HG02642 (cell line): ENCODE measurements at regions not wholly inside any gene's neighbourhood (a gene's known extent, or its start where the extent isn't known, plus 50 kb on each side); places are given as distances from the start of the nearest gene placed in this dataset.

Source experiments
- ATAC-seq: cut with Tn5 transposase; IDR thresholded peaks from one replicate; pipeline ENCODE4 v1.9.1; 2021; ENCODE audit warnings: mild to moderate bottlenecking; ENCODE audit not compliant: unreplicated experiment, poor library complexity

DNA sequence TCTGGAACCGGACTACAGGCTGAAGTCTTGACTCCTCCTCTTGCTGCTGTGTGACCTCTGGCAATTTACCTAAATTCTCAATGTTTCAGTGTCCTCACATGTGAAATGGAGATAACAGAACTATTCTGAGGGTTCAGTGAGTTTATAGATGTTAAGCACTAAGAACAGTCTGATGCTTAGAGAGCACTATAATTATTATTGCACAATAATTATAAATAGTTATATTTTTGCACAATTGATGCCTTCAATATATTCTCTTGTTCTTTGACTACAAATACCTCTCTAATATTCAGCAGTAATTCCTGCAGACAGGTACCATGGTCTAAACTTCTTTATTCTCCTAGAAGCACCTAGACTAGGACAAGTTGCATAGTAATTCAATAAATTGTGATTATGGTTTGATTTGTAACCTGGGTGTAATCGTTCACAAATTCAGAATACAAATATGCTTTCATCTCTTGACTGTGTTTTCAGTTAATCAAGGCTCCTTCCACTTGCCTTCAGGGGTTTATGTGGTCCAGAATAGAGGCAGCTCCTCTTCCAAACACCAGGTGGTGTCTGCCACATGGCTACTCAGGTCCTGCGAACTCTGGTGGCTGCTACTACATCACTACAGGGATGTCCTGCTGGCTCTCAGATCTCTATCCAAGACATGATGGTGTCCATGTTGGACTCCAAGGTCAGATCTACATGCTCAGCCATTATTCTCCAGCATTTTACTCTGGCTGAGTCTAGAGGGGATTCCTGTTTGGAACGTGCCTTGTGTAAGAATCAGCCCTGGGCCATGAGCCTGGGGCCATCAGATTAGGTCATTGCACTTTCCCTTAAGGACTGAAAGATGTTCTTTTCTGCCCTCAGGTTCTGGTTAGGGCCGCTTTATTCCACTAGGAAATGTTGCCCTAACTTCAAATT, 103.4 kb downstream of the QRFPR start:
- peak; percentile 44 for ATAC-seq

DNA sequence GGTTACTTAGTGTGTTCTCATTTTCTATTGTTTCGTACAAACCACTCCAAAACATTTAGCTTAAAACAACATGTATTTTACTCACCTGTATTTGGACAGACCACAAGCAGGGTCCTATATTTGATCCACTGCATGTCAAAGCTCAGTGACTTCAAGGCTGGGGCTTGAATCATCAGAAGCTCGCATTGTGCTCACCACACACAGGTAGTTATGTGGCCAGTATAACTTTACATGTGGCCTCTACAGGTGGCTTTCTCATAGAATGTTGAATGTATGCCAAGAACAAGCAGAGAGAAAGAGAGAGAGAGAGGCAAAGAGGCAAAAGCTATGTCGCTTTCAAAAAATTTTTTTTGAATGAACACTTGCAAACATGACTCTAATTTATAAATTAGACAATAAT, 107.6 kb downstream of the QRFPR start:
- ATAC-seq: no peak

DNA sequence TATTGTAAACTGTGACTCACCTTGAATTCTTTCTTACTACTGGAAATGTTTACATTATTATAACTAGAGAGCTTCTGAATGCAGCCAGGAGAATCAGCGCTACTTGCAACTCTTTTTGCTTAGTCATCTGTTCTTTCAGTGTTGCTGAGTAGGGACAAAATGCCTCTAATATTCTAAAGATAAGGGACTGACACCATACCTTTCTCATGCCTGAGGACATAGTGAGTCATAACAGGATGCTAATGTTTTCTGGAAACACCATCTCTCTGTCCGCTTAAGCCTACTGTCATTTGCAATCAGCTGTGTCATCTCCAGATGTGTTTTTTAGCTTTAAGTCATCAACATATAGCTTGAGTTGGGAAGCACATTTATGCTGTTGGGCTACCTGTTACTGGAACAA, 108.3 kb downstream of the QRFPR start:
- ATAC-seq: peak; percentile 87

DNA sequence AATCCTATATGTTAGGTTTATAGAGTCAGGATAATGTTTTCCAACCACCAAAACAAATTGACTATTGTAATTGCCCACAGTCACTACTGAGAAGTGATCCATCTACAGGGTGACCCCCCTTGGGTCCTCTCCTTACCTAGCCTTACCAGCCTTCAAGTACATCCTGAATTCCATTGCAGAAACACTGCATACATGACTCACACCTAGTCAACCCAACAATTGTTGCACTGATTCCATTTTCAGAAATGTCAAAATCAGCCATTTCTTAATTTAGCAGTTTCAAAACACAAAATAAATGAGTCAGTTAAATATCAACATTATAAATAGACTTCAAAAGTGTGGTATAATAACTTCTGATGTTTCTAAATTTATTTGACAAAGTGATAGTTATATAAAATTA, 106.3 kb upstream of the TNIP3 start:
- ATAC-seq: no peak

DNA sequence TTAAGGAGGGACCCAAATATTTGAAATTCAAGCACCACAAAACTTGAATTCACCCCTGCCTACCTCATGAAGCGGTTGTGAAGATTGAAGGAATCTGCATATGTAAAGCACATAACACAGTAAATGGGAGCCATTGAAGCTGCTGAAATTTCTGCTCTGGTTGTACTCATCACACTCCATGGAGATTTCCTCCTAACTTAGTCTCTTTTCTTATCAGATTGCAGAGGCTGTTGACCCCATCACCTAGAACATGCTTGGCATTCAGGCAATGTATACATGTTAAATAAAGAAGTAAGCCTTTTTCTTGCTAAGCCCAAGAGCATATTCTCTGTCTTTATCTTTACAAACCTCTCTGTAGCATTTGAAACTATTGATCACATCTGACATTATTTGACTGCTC, 104.9 kb upstream of the TNIP3 start:
- ATAC-seq: no peak

DNA sequence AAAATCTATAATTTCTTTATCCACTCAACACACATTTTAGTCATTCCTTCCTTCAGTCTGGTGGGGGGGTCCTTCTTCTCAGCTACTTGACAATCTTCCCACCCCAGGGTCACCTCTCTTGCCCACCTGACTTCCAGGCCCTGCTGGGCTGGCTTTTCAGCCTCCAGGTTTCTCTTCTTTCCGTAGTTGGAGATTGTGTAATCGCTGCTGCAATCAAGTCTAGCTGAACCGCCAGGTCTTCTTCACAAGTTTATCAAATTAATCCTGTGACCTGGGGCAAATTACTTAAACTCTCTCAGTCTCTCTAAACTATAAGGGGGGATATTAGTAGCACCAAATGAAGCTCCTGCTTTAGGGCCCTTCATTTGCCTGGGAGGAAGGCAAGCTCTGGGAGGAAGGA, 102.9 kb upstream of the TNIP3 start:
- ATAC-seq: no peak

DNA sequence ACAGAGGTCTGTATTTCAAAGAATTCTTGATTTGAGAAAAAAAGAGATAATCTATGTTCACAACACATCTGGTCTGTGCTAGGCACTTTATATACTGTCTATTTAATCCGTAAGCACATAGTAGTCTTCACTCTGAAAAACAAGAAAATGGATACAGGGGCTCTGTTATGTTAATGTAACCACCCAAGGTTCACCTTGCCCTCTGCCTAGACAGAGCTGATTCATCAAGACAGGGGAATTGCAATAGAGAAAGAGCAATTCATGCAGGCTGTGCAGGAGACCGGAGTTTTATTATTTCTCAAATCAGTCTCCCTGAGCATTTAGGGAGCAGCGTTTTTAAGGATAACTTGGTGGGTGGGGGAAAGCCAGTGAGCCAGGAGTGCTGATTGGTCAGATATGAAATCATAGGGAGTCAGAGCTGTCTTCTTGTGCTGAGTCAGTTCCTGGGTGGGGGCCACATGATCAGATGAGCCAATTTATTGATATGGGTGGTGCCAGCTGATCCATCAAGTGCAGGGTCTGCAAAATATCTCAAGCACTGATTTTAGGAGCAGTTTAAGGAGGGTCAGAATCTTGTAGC, 92.9 kb upstream of the TNIP3 start:
- ATAC-seq: peak; percentile 5

DNA sequence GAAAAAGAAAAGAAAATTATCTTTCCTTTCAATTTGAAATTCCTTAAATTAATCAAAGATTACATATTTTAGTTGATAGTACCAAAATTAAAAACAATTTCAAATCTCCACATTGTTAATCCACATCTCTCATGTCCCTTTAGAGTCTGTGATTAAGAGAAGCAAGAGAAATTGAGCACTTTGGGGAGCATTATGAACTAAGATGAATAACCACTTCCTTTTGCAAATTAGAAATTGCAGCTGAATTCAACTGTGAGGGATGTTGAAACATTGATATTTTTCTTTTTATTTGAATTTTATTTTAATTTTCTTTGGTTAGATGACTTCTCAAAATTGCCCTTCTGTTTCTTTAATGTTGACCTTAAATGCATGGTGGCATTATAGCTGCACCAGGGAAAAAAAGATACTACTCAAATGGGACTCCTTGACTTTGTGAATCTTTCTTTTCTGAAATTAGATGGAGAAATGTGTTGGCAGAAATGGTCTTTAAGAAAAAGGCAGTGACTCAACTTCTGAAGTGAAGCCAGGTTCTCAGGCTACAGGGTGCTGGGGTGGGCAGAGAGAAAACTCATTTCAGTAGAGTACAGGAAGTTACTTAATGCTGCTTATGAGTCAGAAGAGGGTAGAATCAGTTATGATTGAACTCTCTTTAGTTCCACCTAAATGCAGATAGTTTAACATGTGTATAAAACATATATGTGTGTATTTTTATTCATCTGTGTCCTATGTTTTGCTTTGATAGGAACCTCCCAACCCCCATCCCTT, 92.0 kb upstream of the TNIP3 start:
- peak; percentile 98 for ATAC-seq

DNA sequence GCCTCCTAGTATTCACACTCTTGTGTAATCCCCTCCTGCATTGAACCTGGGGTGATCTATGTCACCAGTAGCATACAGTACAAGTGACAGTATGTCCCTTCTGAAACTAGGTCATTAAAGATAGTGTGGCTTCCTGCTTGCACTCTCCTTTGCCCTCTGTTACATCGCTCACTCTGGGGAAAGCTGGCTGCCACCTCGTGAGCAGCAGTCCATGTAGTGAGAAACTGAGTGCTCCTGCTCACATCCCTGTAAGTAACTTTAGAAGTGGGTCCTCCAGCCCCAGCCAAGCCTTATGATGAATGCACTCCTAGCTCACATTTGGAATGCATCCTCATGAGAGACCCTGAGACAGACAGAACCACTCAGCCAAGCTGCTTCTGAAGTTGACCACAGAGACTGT, 89.8 kb upstream of the TNIP3 start:
- no peak for ATAC-seq

DNA sequence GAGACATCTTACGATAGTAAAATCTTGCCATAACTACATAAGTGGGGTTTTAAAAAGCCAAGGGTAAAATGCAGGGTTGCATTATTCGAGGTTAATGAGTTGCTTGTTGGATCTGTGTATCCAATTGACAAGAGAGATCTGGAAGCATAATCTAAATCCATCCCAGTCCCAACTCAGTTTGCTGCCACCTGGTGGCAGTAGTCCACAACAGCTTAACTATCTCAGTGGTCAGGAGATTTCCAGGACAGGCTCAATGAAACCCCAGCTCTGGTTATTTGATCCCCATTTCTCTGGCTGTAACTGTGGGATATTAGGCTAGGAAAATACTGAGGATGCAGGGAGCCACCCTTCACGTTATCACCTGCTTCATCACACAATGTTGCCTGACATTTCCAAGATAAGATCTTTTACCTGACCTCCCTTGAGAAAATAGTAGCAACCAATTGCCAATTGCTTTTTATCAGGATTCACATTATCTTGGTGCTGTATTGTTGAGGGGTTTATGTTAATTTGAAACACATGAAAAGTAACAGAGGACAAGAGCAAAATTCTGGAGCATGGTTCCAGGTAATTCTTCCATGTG, 88.2 kb upstream of the TNIP3 start:
- peak; percentile 46 for ATAC-seq

DNA sequence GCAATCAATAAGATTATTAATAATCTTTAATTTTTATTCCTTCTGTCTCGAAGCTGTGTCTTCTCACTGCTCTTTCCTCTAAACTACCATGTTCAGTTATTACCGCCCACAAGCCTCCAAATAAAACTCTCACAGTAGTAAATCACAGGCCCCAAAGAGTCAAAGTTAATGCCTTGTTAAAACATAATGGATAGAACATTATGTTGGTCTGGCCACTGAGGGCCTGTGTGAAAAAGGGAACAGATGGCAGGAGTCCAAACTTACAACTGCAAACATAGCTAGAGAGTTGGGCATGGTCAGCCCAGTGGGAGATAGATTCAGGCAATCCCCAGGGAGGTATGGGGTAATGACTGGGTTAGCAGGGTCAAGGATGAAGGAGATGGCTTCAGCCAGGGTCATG, 84.6 kb upstream of the TNIP3 start:
- no peak for ATAC-seq

DNA sequence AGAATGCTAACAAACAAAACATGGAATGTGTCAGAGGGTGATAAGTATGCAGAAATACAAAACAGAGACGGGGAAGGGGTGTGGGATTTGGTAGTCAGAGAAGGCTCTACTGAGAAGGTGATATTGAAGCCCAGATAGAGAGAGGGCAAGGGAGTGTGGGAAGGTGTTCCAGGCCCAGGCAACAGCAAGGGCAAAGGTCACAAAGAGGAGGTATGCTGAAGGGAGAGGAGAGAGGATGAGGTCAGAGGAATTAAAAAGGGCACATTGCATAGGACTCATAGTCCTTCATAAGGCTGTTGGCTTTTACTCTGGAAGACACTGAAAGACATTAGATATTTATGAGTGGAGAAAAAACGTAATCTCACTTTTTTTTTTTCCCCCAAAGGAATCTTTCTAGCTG, 82.6 kb upstream of the TNIP3 start:
- ATAC-seq: no peak

DNA sequence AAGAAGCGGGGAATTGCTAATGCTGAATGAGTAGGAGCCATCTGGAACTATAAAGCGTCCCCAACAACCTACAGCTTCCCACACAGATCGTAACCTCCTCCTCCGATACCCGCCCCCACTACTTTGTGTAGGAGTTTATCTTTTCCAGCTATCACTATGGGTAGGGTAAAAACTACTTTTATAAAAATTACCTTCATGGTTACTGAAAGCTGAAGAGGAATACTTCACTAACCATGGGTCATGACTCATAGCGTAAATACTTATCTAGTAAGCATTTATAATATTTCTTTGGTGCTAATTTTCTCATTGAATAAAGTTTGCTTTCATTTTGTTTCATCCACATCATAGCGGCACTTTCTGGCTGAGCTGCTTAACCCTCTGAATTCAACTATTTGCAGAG, 79.4 kb upstream of the TNIP3 start:
- peak; percentile 47 for ATAC-seq

DNA sequence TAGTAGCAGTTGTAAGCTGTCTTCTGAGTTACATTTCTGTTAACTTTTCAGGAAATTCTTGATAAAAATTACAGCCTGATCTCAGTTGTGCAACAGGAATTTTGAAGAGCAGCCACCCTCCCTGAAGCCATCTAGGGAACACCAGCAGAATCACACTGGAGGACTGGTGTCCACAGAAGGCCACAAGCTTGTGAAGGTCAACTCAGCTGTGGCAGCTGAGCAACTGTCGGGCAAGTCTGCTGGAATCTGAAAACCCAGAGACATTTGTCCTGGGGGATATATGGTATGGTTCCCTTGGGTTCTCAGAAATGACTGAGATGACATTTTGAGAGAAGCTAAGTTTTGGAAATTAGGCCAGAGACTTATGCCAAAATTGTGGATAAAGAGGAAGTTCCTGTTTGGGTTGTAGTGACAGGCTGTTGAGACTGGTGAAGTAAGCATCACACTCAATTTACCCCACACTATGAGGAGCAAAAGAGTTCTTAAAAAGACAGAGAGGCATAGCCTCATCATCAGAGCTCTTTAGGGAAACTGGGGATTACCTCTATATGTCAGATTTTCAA, 78.1 kb upstream of the TNIP3 start:
- no peak for ATAC-seq

DNA sequence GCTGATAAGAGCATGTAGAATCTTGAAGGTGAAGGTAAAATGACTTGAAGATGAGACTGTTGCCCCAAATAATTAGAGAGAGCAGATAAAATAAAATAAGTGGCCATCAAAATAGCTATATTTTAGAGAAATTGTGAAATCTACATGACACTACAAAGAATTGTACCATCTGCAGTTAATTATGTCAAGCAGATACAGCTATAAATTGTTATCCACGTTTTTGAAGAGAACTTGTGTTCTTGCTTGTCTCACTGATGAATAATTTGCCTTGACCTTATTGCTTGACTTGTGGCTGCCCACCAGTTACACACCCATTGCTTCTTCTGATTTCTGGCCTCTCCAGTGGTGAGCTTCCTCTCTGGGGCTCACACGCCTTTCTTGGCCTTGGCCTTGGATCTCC, 75.8 kb upstream of the TNIP3 start:
- ATAC-seq: no peak

DNA sequence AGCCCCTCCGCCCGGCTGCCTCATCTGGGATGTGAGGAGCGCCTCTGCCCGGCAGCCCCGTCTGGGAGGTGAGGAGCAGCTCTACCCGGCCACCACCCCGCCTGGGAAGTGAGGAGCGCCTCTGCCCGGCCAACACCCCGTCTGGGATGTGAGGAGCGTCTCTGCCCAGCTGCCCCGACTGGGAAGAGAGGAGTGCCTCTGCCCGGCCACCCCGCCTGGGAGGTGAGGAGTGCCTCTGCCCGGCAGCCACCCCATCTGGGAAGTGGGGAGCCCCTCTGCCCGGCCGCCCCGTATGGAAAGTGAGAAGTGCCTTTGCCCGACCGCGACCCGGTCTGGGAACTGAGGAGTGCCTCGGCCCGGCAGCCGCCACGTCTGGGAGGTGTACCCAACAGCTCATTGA, 74.3 kb upstream of the TNIP3 start:
- no peak for ATAC-seq

DNA sequence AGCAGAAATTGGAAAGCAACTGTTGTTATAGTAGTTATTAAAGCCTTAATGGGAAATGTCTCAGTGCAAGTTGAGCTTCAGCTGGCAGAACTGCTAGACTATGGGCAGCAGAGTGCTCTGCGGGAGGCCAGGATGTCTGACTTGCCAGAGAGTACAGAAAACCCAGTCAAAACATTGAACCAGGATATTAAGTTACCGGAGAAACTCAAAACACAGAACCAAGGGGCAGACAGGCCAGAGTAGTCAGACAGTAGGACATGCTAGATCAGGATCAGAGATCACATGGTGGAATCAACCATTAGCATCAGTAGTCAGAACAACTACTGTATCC, 72.9 kb upstream of the TNIP3 start:
- ATAC-seq: no peak

DNA sequence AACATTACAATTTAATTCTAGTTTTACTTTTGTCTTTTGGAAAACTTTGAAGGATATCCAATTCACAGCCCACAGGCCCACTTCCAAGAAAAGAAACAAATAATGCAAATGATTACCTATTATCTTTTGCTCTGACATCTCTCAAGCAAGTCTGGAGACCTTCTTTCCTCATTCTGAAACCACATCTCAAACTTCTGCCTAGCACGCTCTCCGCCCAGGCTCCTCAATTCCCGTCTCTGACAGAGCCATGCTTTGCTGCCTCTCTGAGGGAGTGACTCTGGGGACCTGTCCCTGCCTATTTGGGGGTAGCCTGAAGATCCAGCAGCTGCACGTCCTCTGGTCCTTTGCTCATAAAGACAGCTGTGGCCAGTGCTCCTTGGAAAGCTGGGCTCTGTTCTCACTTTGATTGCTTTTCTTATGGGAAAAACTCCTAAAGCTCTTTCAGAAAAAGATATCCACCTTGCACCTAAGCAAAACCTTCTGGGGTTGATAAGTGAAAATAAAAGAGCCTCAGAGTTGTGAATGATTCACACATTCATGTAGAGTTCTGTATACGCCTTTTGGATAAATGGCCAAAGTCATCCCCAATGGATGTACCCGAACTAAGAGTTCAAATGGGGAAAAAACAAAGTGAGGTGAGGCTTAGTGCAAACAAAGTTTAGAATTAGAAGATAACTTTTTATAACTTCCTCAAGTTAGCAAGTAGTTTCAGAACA, 72.4 kb upstream of the TNIP3 start:
- peak; percentile 52 for ATAC-seq

DNA sequence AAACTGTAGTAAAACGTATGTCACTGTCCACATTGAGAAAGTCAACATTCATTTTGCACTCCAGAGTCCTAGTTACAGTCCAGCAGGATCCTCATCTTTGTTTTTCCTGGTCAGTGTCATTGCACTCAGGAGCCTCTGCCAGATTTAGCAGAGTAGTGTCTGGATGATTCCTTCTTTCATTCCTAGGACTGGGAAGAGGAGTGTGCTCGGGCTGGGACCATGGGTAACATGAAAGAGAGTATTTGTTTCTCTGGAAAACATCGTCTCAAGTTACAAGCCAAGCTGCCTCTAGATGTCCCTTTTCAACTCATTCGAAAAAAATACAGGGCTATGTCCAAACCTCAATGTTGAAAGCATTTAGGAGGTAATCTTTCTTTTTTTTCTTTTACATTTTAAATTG, 69.9 kb upstream of the TNIP3 start:
- no peak for ATAC-seq

DNA sequence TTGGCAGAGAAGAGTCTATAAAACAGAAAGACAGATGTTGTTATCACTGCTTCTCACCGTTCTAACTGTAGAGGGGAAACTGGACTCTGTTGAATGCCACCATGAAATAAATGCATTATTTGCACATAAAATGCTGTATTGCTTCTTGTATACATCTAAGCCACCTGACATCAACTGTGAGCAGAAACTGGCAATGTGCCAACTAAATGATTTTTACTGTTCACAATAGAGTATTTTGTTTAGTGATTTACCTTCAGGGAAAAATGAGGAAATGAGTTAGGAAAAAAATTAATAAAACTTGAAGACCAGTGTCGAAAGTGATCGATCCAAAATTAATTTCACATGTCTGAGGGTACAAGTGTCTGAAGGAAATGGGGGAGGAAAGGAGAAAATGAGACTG, 65.9 kb upstream of the TNIP3 start:
- no peak for ATAC-seq
